GM21360 (cell line): ENCODE measurements at regions not wholly inside any gene's neighbourhood (a gene's known extent, or its start where the extent isn't known, plus 50 kb on each side); places are given as distances from the start of the nearest gene placed in this dataset.

Experiments
- ATAC-seq: cut with Tn5 transposase; IDR thresholded peaks from one replicate; pipeline ENCODE4 v1.9.1; 2021; ENCODE audit warnings: mild to moderate bottlenecking, moderate library complexity; ENCODE audit not compliant: unreplicated experiment

DNA sequence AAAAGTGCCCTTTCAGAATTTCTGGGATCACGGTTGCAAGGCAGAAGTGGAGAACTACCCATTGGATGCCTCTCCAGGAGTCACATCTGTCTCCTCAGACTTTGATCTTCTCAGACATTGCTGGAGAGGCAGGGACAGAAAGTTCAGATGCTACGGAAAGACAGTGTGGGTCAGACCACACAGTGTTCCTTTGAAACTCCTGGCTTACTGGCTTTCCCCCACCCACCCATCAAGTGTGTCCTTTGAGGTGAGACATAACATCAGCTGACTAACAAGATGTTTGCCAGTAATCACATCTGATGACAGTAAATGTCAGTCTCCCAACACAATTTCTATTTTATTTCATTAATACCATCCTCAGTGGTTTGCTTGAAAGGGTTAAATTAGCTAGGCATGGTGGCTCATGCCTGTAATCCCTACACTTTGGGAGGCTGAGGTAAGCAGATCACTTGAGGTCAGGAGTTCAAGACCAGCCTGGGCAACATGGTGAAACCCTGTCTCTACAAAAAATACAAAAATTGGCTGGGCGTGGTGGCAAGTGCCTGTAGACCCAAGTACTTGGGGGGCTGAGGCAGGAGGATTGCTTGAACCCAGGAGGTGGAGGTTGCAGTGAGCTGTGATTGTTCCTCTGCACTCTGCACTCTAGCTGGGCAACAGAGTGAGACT is 67.2 kb upstream of the SNX9 start:
- no peak for ATAC-seq

DNA sequence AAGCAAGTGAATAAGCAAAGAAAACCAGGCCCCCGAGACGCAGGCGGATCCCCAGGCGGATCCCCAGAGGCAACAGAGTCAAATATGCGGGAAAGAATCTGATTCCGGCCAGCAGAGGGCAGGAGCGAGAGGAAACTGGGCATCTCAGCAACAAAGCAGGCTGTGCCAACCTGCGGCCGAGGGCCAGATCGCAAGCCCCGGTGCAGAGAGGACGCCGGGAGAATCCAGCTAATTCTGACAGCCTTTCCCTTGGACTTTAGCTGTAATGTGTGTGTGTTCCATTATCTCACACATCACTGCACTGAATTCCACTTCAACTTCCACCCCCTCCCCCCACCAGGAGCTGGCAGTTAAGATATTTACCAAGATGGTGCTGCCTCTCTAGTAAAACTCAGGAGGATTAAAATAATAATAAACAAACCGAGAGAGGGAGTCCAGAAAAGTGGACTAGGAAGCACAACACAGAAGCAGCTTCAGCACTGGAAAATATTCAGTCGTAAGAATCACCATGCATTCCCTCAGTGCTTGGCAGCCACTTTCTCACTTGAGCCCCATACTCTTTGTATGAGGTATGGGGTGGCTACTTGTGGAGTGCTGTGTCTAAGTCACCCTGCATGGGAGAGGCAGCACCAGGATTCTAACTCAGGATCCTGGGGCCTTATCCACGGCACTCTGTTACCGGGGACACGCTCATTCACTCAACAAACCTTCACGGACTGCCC is 66.2 kb upstream of the SNX9 start:
- ATAC-seq = no peak

DNA sequence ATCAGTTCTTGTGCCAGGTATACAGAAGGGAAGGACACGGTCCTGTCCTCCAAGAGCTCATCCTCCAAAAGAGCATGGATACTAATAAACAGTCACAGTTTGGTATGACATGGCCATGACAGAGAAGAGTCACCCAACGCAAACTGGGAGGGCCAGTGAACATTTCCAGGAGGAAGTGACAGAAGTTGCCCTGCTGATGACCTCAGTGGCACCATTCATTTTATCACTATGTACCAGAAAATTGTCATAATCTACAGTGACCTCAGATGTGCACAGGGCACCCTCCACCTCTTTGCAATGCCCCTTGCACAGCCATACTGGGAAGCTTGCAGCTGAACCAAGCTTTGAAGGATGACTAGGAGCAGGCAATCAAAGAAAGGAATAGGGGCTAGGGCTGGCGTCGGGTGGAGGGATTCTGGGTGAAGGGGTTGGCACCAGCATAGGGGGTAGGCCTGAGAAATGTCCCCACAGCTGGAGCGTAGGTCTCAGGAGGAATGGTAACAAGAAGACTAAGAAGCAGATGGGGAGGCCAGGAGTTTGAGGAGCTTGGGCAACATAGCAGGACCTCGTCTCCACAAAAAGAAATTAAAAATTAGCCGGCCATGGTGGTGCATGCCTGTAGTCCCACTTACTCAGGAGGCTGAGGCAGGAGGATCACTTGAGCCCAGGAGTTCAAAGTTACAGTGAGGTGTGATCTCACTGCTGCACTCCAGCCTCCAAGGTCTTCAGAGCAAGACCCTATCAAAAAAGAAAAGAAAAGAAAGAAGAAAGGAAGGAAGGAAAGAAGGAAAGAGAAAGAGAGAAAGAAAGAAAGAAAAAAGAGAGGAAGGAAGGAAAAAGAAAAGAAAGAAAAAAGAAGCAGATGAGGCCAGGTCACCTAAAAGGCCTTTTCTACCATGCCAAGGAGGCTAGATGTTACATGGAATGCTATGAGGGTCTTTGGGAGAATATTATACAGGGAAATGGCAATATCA is 65.3 kb upstream of the SNX9 start:
- no peak for ATAC-seq

DNA sequence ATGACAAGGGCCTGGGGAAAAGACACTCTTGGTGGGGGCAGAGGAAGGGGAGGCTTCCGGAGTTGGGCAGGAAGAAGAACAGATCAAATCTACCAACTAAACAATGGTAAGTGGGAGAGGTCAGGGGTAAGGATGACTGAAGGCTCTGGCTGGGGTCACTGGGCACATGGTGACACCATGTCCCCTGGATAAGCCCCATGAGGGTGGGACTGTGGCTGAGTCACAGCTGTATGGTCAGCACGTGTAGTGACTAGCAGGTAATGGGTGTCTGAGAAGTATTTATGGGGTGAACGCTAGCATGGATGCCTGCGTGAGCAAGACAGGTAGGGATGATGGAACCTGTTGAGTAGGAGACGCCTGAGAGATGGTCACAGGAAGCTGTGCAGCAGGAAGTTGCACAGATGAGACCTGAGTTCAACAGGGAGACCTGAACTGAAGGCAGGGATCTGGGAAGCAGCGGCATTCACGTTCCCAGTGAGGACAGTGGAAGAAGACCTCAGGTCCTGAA is 64.5 kb upstream of the SNX9 start:
- no peak for ATAC-seq

DNA sequence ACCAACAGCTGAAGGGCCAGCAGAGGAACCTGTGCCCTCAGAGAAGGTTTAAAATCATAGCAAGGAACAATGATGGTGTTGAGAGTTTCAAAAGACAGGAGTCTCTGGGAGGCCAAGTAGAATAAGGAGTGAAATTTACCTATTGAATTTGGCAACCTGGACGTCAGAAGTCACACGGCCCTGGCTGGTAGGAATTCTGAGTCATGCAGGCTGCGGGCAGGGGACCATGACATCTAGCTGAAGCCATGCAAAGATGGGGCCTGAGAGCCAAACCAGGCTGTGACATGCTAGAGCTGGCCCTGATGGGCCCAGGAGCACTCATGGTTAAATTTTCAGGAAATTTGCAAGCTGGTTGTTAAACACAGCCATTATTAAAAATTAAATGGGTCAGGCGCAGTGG is 64.0 kb upstream of the SNX9 start:
- ATAC-seq = no peak

DNA sequence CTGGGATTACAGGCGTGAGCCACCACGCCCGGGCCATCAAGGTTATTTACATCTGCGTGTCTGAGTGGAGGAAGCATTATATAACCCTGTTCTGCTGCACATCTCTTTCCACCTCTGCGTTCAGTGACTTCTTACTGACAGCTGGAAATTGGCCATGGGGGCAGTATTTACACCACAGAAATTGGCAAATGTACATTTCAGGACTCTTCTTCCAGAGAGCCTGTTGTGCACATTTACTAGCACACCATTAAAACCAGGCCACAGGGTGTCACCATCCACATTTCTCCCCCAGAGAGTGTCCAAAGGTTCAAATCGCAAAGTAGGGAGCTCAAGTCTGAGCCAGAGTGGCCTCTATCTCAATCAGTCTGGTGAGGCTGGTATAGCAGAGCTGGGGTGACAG is 62.9 kb upstream of the SNX9 start:
- no peak for ATAC-seq

DNA sequence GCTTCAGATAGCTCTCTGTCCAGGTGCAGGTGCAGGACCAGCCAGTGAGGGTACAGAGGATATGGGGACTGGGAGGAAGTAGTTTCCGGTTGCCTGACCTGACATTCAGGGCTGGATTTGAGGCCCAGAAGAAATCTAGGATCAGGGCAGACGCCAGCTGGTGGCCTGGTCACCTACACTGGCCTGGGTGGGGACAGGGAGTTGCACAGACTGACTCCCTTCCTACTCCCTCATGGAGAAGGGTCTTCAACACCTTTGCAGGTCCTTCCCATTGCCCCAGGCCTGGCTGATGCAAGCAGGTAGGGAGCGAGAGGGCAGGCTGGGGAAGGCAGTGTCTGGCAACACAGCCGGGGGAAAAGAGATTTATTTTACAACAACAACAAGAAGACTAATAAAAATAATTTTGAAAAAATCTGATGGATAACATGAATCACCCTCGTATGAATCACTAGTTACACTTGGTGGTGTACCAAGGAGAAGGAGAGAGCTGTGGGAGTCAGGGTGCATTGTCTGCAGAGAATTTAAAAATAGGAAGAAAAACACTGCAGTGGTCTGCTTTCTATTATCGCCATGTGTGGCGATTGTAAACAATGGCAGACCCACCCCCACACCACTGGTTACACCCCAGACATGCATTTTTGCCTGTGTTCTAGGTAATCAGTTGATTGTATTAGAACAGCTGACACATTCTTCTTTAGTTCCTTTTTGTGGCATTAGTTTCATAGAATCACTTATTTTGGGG is 62.3 kb upstream of the SNX9 start:
- ATAC-seq = peak; percentile 0

DNA sequence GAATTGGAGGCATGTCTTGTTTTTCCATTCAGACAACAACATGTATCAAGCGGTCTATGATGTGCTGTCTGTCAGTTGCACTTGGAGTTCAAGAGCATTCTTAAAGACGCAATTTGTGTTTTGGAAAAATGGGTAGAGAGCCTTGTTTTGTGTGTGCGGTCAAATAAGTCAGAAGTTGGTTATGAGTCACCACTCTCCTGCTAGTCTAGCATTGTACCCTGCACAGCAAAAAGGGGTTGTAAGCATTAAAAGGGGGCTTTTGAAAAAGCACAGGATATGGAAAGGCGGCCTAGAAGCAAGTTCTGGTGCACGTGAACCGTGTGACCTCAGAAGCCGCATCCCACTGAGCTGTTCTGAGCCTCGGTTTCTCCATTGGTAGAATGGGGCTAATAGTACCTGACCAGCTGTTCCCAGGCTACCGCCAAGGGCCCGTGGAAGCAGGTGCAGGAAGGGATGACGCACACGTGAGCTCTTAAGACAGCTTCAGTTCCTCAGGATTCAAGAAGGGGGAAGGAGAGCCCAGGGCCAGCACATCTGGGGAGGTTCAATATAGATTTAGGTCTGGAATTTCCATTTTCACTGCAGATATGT is 61.6 kb upstream of the SNX9 start:
- ATAC-seq = peak; percentile 34

DNA sequence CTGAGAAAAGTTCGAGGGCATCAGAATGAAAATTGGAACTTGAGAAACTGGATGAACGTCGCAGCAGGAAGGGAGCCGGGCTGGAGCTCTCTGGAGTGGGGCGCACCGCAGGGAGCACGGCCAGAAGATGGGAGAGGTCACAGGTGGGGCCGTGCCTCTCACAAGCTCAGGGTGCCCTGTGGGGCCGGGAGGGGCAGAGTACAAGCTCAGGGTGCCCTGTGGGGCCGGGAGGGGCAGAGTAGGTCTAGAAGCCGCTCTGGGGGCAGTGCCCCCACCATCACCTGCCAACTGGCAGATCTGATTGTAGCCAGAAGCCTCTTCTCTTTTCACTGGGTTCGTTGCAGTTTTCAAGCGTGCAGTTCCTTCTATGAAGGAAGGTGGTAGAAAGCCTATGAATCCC is 61.1 kb upstream of the SNX9 start:
- no peak for ATAC-seq

DNA sequence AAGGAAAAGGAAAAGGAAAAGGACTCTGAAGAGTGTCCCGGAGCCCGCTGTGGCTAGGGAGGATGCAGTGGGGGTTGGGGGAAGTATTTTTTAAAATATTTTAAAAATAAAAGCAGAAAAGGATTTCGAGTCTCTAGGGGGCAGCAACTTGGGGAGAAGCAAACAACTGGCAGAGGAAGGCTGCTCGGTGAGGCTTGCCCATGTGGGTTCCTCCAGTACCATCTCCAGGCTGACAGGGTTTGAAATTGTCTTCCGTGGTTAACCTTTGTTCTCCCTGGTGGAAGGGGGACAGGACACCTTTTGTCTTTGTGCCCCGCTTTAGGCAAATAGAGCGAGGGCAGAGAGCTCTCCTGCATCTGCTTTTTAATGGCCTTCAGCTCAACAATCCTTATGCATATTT is 60.4 kb upstream of the SNX9 start:
- ATAC-seq = no peak

DNA sequence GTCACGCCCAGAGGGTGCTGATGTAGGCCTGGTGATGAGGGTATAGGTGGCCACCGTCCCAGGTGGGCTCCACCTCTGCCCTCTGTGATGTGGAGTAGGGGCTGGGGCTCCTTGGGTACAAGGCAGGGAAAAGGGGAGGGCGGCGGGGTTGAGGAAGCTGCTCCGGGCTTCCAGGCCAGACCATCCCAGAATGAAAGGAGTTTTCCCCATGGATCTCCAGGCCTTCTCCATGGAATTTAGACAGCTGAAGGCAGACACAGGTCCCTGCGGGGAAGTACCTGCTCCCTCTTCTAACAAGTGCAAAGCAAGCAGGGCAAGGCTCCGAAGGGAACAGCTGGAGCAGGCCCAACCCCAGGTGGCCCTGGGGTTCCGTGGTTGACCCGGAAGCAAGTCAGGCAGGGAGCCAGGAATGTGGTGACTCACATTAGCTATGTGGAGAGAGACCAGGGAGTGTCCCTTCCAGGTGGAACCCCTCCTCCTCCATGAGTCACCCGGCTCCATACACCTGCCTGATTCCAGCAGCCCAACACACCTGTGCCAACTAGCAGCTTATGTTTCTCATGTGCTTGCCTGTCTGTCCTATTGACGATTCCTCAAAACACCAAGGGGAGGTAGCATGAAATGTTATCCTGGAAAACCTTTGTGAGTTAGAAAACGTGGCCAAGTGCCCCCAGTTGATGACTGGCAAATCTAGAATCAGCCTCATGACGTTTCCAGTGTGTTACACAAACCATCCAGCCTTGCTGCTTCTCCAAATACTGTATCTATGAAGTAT is 59.7 kb upstream of the SNX9 start:
- no peak for ATAC-seq

DNA sequence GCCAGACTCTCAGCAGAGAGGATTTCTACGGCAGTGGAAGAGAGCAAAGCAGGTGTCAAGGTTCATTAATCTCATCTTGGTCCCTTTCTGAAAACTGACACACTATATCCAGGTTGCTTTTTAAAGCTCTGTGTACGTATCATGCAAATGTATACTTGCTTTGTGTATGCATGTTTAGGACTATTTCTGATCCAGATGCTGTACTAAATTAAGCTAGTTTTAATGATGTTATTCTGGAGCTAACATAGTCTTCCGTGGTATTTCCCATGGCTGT is 59.2 kb upstream of the SNX9 start:
- peak; percentile 18 for ATAC-seq

DNA sequence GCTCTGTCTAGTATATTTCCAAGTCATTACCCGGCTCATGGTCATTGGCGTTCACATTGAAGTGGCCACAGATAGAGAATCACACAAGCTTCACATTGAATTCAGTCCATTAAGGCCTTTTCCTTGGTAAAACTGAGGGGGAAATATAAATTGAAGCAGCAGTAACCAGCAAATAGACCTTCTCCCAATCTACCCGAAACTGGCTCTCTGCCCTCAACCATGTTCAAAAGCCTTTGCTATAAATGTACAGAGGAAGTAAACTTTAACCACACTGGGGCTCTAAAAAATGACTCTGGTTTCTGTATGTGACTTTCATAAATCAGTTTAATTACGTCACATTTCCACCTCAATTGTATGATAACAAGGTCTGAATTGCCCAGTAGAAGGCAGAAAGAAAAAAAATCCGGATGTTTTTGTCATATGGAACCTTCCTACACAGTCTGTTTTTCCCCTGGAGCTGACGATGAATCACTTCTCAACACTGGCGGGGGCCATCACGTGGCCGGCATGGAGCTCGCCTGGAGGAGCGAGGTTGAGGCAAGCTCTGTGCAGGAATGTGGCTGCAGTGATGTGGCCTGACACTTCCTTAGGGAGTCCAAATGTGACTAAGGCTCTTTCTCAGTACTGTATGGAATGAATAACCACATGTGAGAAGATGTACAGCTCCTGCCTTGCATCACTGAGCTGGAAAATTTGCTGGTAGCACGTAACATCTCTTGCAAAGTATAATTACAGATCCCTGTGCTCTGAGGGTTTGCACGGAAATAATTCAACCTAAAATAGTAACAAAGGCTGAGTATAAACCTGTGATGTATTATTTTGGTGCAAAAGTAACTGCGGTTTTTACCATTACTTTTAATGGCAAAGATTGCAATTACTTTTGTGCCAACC is 58.6 kb upstream of the SNX9 start:
- peak; percentile 46 for ATAC-seq

DNA sequence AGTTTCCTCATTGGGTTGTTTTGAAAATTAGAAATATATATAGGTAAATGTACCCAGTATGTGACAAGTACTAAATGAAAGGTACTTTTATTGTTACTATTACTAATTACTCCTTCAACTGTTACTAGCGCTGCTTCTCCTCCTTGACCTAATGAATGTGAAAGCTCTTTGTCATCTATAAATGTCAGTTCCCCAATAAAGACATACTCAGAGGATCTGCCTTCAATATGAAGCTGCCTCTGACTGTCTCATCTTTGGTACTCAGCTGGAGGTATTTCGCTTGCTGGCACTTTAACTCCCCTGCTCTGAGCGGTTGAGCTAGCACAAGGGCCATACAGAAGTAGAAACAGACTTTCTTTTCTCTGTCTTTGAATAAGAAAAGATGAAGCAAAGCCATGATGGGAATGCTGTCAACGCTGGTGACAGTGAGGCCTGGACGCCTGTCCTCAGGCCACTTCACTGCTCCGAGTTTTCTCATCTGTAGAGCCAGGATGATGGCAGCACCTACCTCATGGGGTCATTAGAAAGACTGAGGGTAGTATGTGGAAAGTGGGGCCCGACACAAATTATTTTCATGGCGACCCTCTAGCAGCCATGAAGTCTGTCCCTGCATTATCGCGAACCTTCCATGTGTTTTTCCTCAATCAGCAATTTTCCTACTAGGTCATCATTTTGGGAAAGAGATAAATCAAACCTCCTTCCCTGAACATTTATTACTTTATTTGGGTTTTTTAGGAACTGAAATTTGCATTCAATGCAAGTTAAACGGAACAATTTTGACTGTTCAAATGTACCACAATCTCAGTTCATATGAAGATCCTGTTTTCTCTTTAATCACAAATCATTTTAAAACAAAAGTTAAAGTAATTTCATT is 55.9 kb upstream of the SNX9 start:
- no peak for ATAC-seq

DNA sequence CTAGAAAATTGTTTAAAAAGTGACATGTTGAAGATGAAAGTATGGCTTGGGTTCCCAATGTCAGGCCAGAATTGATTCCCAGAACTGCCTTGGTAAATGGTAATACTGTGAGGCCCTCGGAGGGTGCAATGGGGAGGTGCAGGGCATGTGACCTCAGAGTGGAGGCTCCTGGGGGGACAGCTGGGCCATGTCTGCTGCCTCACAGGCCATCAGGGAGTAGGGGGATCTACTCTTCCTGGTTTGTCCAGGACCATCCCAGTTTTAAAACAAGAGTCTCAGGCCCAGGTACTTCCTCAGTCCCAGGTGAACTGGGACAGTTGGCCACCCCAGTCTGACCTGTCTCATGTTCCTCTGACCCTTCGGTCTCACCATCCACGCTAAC is 55.3 kb upstream of the SNX9 start:
- ATAC-seq = no peak

DNA sequence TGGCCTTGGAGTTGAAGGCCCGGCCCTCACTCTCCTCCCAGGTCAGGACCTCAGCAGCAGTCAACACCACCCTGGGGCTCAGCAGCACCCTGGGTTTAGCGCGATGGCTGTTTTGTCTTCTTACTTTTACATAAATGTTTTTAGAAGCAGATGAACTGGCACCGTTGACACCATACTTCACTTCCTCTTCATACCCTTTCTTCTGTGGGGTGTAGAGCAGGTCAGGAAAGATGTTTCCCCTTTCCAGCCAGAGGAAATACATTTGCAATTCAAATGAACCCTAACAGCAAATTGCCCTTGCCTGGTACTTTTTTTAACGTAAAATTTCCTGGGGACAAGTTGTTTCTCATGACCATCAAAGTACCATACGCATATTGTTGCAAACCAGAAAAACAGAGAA is 54.7 kb upstream of the SNX9 start:
- ATAC-seq = no peak

DNA sequence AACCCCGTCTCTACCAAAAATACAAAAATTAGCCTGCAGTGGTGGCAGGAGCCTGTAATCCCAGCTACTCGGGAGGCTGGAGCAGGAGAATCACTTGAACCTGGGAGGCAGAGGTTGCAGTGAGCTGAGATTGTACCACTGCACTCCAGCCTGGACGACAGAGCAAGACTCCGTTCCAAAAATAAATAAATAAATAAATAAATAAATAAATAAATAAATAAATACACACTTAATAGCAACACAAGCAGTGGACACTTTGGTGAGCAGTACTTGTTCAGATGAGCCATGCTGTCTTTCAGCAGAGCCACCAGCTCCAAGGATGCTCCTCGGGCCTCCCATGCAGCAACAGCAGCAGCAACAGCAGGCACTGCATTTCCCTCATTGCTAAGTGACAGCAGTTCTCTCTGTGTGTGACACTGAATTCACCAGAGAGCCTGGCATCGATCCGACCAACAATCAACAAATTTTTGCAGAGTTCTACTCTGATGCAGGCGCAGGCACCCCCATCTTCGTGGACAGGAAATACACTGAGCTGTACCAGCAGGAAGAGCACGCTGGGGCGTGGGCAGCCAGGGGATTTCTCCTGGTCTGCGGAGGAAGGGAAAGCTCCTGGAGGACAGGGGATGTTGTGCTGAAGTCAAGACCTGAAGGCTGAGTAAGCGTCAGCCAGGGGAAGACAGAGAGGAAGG is 54.0 kb upstream of the SNX9 start:
- ATAC-seq = no peak
